H9 (cell line): ENCODE measurements at regions not wholly inside any gene's neighbourhood (a gene's known extent, or its start where the extent isn't known, plus 50 kb on each side); places are given as distances from the start of the nearest gene placed in this dataset.

Experiments used
- DNase-seq: peaks from one replicate; pipeline ENCODE4 v3.0.0-alpha.2; 2017
- H2AFZ ChIP-seq: one replicate; pipeline ENCODE4 v1.6.1; 2013; ENCODE audit warnings: mild to moderate bottlenecking, low read length, control low read depth, moderate library complexity
- H2AK5ac ChIP-seq: 2 replicates; pipeline ENCODE4 v1.6.1; 2013; ENCODE audit warnings: low read length, control low read depth, mixed read lengths; ENCODE audit not compliant: insufficient read length
- H2BK120ac ChIP-seq: one replicate; pipeline ENCODE4 v1.6.1; 2013; ENCODE audit warnings: low read depth, mild to moderate bottlenecking, low read length, control low read depth, inconsistent platforms; ENCODE audit not compliant: poor library complexity, severe bottlenecking
- H2BK12ac ChIP-seq: 2 replicates; pipeline ENCODE4 v1.6.1; 2013; ENCODE audit warnings: low read length, control low read depth, mixed read lengths, low read depth; ENCODE audit not compliant: insufficient read length
- H2BK15ac ChIP-seq: 2 replicates; pipeline ENCODE4 v1.6.1; 2013; ENCODE audit warnings: low read depth, low read length, control low read depth
- H2BK20ac ChIP-seq: one replicate; pipeline ENCODE4 v1.6.1; 2013; ENCODE audit warnings: low read depth, mild to moderate bottlenecking, low read length, control low read depth, inconsistent platforms; ENCODE audit not compliant: poor library complexity, severe bottlenecking
- H2BK5ac ChIP-seq: 2 replicates; pipeline ENCODE4 v1.6.1; 2013; ENCODE audit warnings: low read length, control low read depth, mixed read lengths; ENCODE audit not compliant: insufficient read length
- H3K14ac ChIP-seq: 2 replicates; pipeline ENCODE4 v1.6.1; 2013; ENCODE audit warnings: low read length, control low read depth; ENCODE audit not compliant: insufficient read depth
- H3K18ac ChIP-seq: 2 replicates; pipeline ENCODE4 v1.6.1; 2013; ENCODE audit warnings: low read depth, mild to moderate bottlenecking, mixed read lengths, low read length, control low read depth; ENCODE audit not compliant: insufficient read length
- H3K23ac ChIP-seq: 2 replicates; pipeline ENCODE4 v1.6.1; 2013; ENCODE audit warnings: low read length, control low read depth, mixed read lengths, low read depth; ENCODE audit not compliant: insufficient read length
- H3K23me2 ChIP-seq: 2 replicates; pipeline ENCODE4 v1.6.1; 2013; ENCODE audit warnings: low read depth, mild to moderate bottlenecking, mixed read lengths, low read length, control low read depth; ENCODE audit not compliant: insufficient read length, poor library complexity, severe bottlenecking
- H3K27ac ChIP-seq: 2 replicates; pipeline ENCODE4 v1.5.1; 2013; ENCODE audit warnings: low read length, control low read depth, mixed read lengths, low read depth; ENCODE audit not compliant: insufficient read length
- H3K27me3 ChIP-seq: 2 replicates; pipeline ENCODE4 v1.6.1; 2013; ENCODE audit warnings: low read length, control low read depth, inconsistent platforms; ENCODE audit not compliant: insufficient read depth
- H3K4ac ChIP-seq: 2 replicates; pipeline ENCODE4 v1.6.1; 2013; ENCODE audit warnings: low read depth, mild to moderate bottlenecking, control low read depth, inconsistent platforms, low read length, moderate library complexity
- H3K4me1 ChIP-seq: 2 replicates; pipeline ENCODE4 v1.6.1; 2013; ENCODE audit warnings: low read length, control low read depth, inconsistent platforms; ENCODE audit not compliant: insufficient read depth
- H3K4me2 ChIP-seq: 2 replicates; pipeline ENCODE4 v1.6.1; 2013; ENCODE audit warnings: low read length, control low read depth, mixed read lengths; ENCODE audit not compliant: insufficient read length, insufficient read depth
- H3K56ac ChIP-seq: 2 replicates; pipeline ENCODE4 v1.6.1; 2013; ENCODE audit warnings: low read depth, mild to moderate bottlenecking, mixed read lengths, low read length, control low read depth; ENCODE audit not compliant: insufficient read length
- H3K79me1 ChIP-seq: 2 replicates; pipeline ENCODE4 v1.6.1; 2013; ENCODE audit warnings: low read depth, mild to moderate bottlenecking, moderate library complexity, low read length, control low read depth, inconsistent platforms; ENCODE audit not compliant: insufficient read depth, poor library complexity, severe bottlenecking
- H3K79me2 ChIP-seq: 2 replicates; pipeline ENCODE4 v1.6.1; 2013; ENCODE audit warnings: low read length, control low read depth, inconsistent platforms; ENCODE audit not compliant: insufficient read depth
- H3K9ac ChIP-seq: 2 replicates; pipeline ENCODE4 v1.6.1; 2013; ENCODE audit warnings: low read length, control low read depth, mixed read lengths; ENCODE audit not compliant: insufficient read length; ENCODE audit errors: extremely low read depth
- H3K9me3 ChIP-seq: one replicate; pipeline ENCODE4 v1.6.1; 2013; ENCODE audit warnings: low read depth, low read length, inconsistent platforms; ENCODE audit not compliant: control insufficient read depth
- H3T11ph ChIP-seq: one replicate; pipeline ENCODE4 v1.6.1; 2013; ENCODE audit warnings: mild to moderate bottlenecking, low read length, control low read depth, inconsistent platforms
- H4K20me1 ChIP-seq: one replicate; pipeline ENCODE4 v1.6.1; 2013; ENCODE audit not compliant: control insufficient read depth, insufficient read length, insufficient read depth
- H4K5ac ChIP-seq: 2 replicates; pipeline ENCODE4 v1.6.1; 2013; ENCODE audit warnings: low read depth, mild to moderate bottlenecking, mixed read lengths, low read length, control low read depth; ENCODE audit not compliant: insufficient read length
- H4K8ac ChIP-seq: replicated peaks from 2 replicates; pipeline ENCODE4 v1.6.1; 2013; ENCODE audit warnings: low read length, control low read depth, mixed read lengths, low read depth; ENCODE audit not compliant: insufficient read length
- H4K91ac ChIP-seq: 2 replicates; pipeline ENCODE4 v1.6.1; 2013; ENCODE audit warnings: low read depth, mild to moderate bottlenecking, moderate library complexity, mixed read lengths, low read length, control low read depth; ENCODE audit not compliant: insufficient read length
- H3K27ac Mint-ChIP-seq, 3 experiments: 2 replicates in 2 of 3; 3 replicates in 1 of 3; pipeline ENCODE4 v1.8.0; 2020 to 2021; ENCODE audit warnings: mixed read lengths in 3 of 3, mild to moderate bottlenecking in 1 of 3, moderate library complexity in 1 of 3
- H3K27me3 Mint-ChIP-seq: 2 replicates; pipeline ENCODE4 v1.8.0; 2021; ENCODE audit warnings: low read depth, mild to moderate bottlenecking, moderate library complexity, mixed read lengths
- H3K36me3 Mint-ChIP-seq, 3 experiments: 2 replicates in 2 of 3; 3 replicates in 1 of 3; pipeline ENCODE4 v1.8.0; 2020 to 2021; ENCODE audit warnings: low read depth in 3 of 3, mixed read lengths in 3 of 3; ENCODE audit not compliant: insufficient read depth in 1 of 3
- H3K4me1 Mint-ChIP-seq, 2 experiments: 2 replicates each; pipeline ENCODE4 v1.8.0; 2020; ENCODE audit warnings: mixed read lengths in 2 of 2
- H3K4me3 Mint-ChIP-seq, 2 experiments: 2 replicates in 1 of 2; 3 replicates in 1 of 2; pipeline ENCODE4 v1.8.0; 2020 to 2021; ENCODE audit warnings: mild to moderate bottlenecking in 2 of 2, mixed read lengths in 2 of 2, moderate library complexity in 1 of 2
- H3K9me3 Mint-ChIP-seq, 2 experiments: 2 replicates in 1 of 2; 3 replicates in 1 of 2; pipeline ENCODE4 v1.8.0; 2020; ENCODE audit warnings: mild to moderate bottlenecking in 2 of 2, mixed read lengths in 2 of 2, moderate library complexity in 1 of 2
- WGBS: extraction: QIAGEN DNeasy Blood & Tissue Kit; methylation state at CpG from one replicate; pipeline ENCODE4 v1.1.7; 2013; ENCODE audit warnings: missing lambda C conversion rate, low lambda C conversion rate, mixed read lengths; ENCODE audit not compliant: insufficient read length; ENCODE audit errors: extremely low coverage; 5-methylcytosine and 5-hydroxymethylcytosine counted together
- TF ChIP-seq, protein P1 (sequence below): fragments of 200-600 bp; sonication (generic); conservative IDR thresholded peaks from 3 replicates; pipeline ENCODE4 v1.8.0; 2021; ENCODE audit warnings: antibody characterized with exemption, mild to moderate bottlenecking

- DNase-seq, result no peak
- no peak overlapping the region for H3K27ac Mint-ChIP-seq
- Histone ChIP-seq H3K27ac (no peak overlapping the region), H2AFZ (no peak overlapping the region), H3K4ac (no peak overlapping the region), H3K27me3 (no peaks in the 10 kb centered on the region), H3K4me2 (no peak overlapping the region), H3K23ac (no peak overlapping the region), H3T11ph (no peak overlapping the region), H3K9me3 (no peaks in the 10 kb centered on the region), H3K79me1 (no peaks in the 10 kb centered on the region), H3K4me1 (no peaks in the 10 kb centered on the region), H4K20me1 (no peaks in the 10 kb centered on the region), H3K56ac (no peak overlapping the region), H2BK5ac (no peak overlapping the region), H2BK15ac (no peak overlapping the region), H4K8ac (no peak overlapping the region), H2BK20ac (no peak overlapping the region), H2BK120ac (no peak overlapping the region), H3K14ac (no peak overlapping the region), H3K18ac (no peak overlapping the region), H4K5ac (no peak overlapping the region), H2BK12ac (no peak overlapping the region), H4K91ac (no peak overlapping the region), H3K79me2 (no peaks in the 10 kb centered on the region), H3K23me2 (no peaks in the 10 kb centered on the region), H3K9ac (no peak overlapping the region), H2AK5ac (no peak overlapping the region)
- H3K4me1 Mint-ChIP-seq, result no peaks in the 10 kb centered on the region
- H3K36me3 Mint-ChIP-seq, result no peaks in the 10 kb centered on the region
- WGBS, result no CpG with 5 or more reads among the region's 3 CpGs
- TF ChIP-seq, protein P1, sequence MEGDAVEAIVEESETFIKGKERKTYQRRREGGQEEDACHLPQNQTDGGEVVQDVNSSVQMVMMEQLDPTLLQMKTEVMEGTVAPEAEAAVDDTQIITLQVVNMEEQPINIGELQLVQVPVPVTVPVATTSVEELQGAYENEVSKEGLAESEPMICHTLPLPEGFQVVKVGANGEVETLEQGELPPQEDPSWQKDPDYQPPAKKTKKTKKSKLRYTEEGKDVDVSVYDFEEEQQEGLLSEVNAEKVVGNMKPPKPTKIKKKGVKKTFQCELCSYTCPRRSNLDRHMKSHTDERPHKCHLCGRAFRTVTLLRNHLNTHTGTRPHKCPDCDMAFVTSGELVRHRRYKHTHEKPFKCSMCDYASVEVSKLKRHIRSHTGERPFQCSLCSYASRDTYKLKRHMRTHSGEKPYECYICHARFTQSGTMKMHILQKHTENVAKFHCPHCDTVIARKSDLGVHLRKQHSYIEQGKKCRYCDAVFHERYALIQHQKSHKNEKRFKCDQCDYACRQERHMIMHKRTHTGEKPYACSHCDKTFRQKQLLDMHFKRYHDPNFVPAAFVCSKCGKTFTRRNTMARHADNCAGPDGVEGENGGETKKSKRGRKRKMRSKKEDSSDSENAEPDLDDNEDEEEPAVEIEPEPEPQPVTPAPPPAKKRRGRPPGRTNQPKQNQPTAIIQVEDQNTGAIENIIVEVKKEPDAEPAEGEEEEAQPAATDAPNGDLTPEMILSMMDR, result no peak
- H3K4me3 Mint-ChIP-seq, result no peak overlapping the region
- no peaks in the 10 kb centered on the region for H3K9me3 Mint-ChIP-seq
- H3K27me3 Mint-ChIP-seq, result no peaks in the 10 kb centered on the region
Observed at GRCh38 chr18:68098655-68099054, 582.1 kb upstream of the DSEL start.
